ENCODE measurements at regions not wholly inside any gene's neighbourhood (a gene's known extent, or its start where the extent isn't known, plus 50 kb on each side); places are given as distances from the start of the nearest gene placed in this dataset.

DNA sequence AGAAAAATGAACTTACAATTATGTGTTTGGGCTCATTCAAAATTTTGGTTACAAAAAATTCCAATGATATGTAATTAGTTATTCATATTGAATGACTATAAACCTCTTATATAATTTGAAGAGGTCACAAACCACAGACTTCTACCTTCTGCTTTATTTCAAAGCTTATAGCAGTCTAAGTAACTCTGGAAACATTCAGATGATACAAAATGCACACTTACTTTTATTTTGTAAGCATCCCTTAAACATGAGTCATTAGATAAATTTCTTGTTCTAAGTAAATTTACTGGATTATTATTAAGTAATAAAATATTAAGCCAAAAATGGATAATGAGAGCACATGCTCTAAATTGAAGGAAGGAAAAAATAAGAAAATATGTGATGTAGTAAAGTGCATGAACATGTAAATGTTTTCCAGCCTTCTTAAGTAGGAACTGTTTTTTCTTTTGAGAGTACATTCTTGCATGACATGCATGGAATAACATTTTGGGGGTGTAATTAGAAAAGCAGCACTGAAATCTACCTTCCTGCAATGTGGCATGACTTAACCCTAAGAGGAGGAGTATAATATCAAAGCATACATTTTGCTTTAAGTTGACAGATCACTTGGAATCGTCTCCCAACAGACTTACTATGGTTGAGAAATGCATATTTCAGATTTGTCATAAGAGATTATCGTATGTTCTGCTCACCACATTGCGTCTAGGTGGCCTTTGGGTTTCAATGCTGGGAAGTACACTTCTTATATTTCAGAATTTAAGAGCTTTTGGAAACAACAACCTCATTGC lies 372.7 kb upstream of the HSF2 start:
- no peak for DNase-seq

DNA sequence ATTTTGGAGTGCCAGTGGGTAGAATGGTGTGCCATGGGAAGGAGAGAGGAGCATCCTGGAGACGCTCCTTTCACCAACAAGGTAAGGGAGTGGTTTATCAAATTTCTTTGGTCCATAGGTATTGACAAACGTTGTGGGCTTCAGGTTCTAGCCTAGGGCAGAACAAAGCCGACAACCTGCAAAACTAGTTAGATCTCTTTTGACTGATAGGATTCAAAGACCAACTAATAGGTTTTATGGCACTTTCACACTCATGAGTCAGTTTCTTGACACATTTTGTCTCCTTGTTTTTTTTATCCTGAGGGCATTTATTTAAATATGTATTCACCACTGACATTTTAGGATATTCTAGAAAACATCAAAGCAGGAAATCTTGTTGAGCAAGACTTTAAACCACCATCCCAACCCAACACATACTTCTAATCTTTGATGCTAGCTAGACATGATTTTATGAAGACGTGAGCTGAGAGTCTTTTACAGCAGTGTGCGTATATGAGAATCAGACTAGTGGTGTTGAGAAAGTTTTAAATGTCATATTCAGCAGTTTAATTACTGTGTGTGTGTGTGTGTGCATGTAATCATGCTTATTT lies 370.4 kb upstream of the HSF2 start:
- no peak for DNase-seq

DNA sequence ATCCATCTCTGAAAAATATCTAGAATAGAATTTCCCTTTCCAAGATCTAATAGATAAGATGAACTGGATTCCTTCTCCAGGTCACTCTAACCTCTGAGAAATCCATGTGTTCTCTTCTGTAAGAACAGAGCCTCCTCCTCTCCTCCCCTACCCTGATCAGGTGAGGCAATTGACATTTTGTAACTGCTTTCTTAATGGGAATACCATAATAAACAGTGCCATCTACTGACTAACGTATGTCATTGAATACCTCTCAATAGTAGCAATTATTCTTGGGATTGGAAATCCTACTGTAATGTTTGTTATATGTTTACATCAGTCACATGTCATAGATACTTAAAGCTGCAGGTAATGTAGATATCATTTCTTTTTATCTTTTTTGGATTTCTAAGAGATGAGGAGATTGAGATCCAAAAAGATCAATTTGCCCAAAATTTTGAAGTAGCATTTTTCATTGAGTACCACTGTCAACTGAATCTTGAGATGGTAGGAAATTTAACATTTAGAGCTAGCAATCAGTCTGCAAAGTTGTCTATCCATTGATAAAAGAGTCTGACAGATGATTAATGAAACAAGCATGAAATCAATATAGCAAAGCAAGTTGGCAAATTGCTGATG lies 365.8 kb upstream of the HSF2 start:
- peak; percentile 2 for DNase-seq

DNA sequence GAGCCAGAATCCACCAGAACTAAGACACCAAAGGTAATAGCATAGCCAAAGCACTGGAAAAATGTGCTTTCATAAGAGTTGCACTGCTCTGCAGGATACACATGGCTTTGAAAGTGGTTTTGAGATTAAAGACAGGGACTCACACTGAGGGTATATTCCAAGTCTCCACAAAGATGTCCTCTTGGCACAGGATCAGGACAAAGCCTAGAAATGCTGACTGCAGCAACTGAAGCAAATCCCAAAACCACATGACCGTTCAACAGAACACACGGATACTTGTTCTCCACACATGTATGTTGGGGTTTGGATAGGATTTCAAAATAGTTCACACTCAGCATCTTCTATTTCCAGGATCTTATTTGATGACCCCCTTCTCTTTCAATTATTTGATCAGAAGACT lies 364.3 kb upstream of the HSF2 start:
- DNase-seq, result no peak

DNA sequence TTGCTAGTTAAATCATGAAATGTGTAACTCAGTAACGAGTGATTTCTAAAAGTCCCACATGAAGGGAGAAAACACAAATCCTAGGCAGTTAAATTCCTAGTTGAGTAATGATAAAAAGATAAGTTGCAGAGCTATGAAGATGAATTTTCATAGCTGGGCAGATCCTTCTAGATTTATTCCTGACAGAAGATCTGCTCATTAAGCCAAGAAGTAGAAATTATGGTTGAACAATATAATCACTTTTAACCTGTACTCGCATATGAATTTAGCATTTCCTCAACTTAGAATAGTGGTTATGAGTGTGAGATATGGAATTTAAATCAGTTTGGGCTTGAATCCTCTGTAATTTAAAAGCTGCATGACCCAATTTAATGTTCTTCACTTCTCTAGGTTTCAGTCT lies 359.2 kb upstream of the HSF2 start:
- DNase-seq, result no peak

DNA sequence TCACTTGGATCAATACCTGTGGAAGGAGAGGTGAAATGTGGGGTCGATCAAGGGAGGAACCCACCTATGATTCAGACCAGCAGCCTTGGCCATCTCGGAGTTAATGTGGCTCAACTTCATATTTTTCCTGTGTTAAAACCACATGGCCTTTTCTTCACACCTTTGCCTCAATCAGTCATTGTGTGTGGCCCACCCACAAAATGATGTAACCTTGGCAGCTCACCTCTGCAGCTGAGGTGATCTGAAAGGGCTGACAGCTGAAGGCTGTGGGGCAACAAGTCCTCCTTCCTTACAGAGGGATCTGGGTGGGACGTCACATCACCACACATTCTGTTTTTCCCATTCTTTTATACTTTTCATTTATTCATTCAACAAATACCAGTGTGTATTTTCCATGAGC lies 357.1 kb upstream of the HSF2 start:
- no peak for DNase-seq

DNA sequence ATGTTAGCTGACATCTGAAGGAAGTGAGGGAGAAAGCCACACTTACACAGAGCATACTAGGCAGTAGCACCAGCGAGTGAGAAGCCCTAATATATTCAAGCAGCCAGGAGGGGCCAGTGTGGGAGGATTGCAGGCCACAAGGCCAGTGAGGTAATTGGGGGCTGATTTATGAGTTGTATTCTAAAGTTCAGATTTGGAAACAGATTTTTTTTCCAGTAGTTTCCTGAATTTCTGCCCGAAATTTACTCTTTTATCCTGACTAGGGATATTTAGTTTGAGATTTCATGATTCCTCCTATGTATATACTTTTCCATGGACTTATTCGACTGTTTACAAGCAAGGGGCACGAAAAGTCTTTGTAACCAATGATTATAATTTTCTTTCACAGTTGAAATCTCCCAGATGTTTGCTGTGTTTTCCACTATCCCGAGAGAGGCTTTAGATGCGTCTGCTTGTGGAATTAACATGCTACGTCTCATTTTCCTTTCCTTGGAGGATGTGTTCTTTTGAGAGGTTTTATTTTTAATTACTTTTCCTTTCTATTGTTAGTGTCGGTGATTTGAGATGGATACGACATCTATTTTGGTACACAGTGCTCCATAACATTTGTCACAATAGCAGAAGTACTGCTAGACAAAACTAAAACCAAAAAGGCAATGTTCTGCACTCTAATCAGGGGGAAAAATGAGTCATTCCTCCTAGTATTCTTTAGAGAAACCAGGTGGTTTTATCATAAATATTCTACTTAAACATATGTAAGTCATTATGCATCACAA lies 356.3 kb upstream of the HSF2 start:
- no peak for DNase-seq

DNA sequence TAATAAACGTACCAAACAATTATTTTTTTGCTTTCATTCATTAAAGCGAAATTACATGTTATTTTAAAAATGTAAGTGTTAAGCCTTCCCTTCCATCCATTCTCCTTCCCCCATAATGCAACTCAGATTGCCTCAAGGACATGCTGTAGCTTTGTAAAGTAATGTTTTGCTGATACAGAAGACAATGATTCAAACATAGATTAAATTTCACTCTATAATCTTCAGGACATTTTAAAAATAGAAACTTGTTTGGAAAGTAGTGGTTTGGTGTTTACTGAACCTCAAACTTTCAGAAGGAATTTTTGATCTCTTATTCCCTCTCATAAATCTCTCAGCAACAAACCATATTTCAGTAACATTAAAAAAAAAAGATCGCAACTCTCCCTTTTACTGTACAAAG lies 350.9 kb upstream of the HSF2 start:
- DNase-seq, result no peak

DNA sequence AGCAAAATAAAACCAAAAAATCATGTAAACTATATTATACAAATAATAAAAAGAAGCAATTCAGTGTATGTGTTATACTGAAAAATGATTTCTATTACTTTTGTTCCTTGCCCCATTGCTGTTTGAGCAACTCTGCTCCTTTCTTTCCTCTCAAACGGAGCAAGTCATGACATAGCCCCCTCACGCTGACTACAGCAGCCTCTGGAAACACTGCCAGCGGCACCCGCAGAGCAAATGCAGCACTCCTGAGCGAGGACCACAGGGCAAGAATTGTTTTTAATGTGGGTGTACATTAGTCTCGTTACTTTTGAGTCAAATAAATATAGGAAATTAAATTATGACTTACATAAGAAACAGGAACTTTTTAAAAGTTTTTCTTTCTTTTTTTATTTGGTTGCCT lies 350.1 kb upstream of the HSF2 start:
- no peak for DNase-seq

DNA sequence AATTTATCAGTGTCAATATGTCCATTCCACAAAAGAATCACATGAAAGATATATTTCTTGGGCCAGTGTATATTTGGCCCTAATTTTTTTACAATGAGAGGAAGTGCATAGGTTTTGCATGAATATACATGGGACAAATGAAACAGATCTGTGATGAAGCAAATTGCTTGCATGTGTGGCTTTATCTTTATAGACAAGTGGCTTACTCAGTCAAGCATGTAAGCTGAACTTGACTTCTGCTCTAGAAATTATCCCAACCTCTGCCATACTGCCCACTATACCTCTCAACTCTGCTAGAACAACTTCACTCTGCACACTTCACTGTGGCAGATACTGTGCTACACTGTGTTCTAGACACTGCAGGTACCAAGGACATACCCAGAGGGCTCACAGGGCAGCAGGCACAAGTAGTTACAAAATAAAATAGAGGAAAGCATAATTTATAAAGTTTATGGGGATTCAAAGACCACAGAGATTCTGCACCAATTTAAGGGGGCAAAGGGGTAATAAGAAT lies 349.2 kb upstream of the HSF2 start:
- no peak for DNase-seq

DNA sequence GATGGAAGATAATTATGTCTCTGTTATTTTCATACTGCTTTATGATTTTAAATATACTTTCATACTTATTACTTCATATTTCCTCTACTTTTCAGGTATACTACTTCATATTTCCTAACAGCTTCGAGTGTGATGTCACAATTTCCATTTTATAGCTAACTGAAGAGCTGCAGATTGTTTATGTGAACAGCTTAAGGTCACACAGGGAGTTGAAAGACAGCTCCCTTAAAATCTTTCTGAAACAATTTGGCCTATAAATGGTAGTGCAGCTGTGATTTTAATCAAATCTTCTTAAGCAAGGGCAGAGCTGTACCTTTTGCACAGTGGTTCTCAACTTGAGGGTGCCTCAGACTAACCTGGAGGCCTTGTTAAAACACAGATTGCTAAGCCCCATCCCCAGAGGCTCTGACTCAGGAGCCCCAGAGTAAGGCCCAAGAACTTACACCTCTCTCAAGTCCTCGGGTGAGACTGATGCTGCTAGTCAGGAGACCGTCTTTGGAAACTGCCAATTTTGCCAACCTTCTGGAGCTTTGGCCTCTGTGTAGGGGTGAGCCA lies 347.0 kb upstream of the HSF2 start:
- DNase-seq, result no peak

DNA sequence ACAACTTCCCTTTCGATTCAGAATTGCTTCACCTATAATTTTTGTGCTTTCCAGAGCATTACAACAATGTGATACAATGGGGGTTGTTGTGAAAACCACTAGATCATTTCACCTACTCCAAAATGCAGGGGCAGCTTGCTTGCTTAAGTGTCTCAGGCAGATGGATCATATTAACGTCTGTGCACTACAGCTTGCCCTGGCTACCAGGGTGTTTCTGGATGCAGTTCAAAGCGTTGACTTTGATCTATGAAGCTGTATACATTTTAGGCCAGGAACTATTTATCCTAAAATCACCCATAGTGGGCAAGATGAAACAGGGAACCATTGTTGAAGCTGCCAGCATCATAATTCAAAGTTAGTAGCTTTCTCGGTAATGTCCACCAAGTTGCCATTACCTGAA lies 339.5 kb upstream of the HSF2 start:
- DNase-seq, result no peak

DNA sequence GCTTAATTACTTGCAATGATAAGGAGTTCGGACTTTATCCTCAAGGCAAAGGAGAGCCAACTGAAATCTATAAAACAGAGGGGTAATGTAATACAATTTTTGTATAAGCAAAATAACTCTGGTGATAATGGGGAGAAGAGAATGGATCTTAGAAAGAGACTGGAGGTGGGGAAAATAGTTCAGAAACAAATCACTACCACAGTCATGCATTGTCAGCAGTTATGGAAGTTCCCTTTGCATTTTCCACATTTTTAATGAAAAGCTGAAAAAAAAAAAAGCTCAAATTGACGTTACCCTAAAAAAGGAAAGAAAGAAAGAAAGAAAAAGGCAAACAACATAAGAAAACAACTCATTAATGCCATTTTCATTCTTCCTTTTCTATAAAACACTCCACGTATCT lies 337.6 kb upstream of the HSF2 start:
- DNase-seq, result no peak

DNA sequence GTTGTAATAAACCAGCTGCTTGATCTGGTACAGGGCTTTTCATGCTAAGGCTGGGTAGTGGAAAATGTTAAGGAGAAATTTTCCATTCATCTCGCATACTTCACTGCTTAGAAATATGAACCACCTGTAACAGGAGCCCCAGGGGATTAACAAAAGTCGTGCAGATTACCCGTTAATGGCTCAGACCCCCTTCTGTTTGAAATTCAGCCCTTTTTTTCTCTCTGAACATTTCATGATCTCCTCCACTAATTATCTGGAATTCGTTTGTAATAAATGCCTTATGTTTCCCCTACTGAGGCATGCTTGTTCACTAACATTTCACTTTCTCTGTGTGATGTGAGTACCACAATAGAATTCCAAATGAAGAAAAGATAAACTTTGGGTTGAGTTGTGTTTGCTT lies 336.4 kb upstream of the HSF2 start:
- DNase-seq, result no peak

DNA sequence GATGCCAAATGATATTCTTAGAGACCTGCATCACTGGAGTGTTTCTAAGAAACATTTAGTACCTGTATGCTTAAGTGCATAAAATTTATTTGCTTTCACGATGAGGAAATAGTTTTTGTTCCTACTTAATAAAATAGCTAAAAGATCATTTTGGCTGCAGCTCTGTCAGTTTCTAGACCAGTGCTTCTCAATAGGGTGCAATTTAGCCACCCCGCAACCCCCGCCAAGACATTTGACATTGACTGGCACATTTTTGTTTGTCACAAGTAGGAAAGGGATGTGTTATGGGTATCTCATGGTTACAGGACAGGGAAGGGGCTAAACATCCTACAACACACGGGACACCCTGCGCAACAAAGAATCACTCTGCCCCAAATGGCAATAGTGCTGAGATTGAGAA lies 335.7 kb upstream of the HSF2 start:
- no peak for DNase-seq

DNA sequence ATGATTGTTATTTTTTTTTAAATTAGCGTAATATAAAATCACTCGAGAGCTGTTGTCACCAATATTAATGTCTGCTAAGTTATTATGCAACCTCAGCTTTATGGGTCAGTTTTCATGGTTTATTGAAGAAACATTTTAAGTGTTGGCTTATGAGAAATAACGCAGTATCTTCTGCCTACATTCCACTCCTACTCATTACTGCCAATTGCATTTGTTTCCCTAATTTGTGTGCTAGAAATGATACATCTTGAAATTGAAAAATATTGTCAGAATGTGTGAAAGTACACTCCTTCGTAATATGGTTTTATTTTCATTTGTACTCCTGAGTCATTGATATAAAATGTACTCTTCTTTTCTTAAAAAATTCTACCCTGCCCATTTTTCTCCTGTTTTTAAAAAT lies 333.3 kb upstream of the HSF2 start:
- no peak for DNase-seq

DNA sequence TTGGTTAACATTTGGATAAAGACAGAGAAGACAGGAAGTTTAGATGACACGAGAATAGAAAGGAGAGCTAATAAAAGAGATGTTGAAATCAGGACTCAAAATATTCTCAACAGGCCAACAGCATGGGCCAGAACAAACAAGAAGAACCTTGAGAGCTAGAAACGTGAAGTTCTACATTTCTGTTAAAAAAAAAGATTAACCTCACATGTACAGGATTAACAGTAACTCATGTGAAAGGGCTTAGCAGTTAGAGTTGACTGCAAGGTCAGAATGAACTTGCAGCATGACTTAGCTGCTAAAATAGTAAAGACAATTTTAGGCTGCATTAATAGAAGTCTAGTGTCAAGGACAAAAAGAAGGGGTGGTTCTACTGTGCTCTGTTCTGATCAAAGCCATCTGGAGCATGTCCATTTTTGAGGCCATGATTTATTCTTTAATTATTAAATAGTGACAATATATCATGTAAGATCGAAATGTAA lies 331.1 kb upstream of the HSF2 start:
- no peak for DNase-seq

DNA sequence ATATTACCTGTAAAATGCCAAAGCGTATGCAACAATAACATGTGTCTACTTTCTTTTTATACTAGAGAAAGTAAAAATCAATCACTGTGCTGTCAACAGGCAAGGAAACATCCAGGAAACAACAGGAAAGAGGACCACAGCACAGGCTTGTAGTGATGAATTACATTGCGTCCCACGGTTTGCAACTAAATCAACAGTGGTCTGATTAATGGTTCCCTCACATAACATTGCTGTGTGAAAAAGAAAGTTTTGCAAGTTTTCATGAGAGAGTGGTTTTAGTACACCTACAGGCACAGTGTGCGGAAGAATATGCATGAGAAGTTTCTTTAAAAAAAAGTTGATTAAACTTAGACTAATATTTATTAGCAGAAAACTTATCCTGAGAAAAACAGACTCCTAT lies 329.5 kb upstream of the HSF2 start:
- DNase-seq, result no peak

DNA sequence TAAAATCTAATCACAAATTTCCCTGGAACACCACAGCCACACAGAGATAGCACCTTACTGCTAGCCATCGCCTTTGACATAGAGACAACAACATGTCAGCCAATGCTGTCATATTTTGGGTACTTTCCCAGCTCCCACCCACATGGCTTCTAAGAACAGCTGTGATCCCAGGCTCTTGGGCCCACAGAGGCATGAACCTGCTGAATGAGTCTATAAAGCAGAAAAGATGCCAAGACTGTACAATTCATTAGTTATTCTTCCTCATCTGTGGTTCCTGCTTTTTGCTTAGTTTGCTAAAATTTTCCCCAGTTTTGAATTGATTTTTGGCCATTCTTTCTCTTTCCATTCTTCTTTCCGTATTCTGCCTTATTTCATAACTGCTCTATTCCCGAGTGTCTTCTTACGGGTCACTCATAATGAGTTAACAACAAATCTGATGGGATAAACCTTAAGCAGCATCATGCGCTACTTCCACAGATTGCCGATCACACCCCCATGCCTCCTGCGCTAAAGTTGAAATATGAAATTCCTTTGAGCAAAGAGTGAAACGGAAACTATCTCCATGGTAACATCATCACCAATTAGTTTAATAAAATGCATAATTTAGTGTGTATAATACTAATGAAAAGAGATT lies 327.3 kb upstream of the HSF2 start:
- DNase-seq, result no peak

DNA sequence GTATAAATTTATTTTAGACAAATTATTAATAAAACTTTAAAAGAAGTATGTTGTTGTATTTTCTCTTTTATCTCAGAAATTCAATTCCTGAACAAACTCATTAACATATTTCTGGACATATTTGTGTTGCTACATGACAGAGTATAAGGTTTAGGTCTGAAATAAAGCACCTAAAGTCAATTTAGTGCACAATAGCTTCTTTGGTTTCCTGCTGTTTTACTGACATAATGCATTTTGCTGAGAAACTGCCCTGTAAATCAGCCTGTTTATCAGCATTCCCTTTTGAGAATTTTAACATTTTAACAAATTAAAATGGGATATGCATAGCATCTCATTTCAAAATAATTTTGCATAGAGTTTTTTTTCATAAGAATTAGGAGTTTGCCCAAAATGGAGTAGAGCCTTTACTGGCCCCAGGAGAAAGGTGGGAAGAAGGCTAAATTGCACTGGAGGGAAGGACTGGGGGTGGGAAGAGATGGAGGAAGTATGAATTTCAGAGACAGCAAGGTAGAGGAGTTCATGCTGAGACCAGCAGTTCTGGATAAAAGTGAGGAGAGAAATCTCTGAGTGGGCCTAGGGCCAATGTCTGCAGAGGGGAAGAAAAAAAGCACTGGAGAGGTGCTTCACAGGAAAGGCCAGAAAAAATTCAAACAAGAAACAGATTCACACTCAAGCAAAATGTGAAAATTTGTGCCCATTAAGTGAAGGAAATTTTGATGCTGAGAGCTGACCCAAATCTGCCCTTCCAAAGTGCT lies 324.2 kb upstream of the HSF2 start:
- DNase-seq, result no peak

DNA sequence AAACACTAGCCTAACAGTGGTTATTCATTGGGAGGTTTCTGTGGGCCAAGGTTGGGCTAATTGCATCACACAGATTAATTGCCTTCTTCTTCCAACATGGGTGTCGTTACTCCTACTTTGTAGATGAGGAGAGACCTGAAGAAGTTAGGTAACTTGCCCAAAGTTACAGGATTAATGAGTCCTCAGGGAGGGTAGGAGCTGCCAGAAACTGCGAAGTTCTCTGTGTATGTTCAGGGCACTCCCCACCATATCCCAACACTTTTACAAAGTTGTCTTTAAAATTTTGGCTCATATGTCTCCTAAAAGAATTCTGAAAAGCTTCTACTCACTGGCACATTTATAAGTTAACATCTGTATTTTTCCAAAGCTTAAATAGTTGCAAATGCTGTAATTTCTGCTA lies 323.5 kb upstream of the HSF2 start:
- no peak for DNase-seq

DNA sequence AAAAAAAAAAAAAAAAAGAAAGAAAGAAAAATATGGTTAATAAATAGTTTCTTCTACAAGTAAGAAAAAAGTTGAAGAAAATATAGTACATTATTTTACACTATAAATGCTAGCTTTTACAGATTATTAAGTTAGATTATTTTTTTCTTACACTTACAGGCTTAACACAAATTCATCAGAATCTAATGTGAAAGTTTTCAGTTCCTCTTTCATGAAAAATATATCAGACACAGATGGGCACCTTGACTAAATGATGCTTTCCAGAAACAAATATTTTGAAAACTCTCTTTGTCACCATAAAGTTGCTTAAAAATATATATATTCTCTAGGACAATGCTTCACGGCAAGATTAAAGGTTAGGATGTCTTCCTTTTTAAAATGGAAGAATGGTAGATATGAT lies 321.8 kb upstream of the HSF2 start:
- no peak for DNase-seq

Data from DMS79 (cell line).